OCI-LY7 (cell line): ENCODE measurements at regions not wholly inside any gene's neighbourhood (a gene's known extent, or its start where the extent isn't known, plus 50 kb on each side); places are given as distances from the start of the nearest gene placed in this dataset.

Experiments used
- BruUV-seq: library from RNA; stranded (reverse); fragments of 400-500 nt; replicated peaks from 2 replicates; lab custom pipeline; 2021; lab: Mats Ljungman, UMichigan
- CTCF ChIA-PET: fragments of 300-600 bp; sonication (Branson Sonifier 250); formaldehyde crosslinking; loops from one replicate; lab custom pipeline; 2022; ENCODE audit warnings: antibody characterized with exemption; ENCODE audit not compliant: unreplicated experiment; lab: Charles Lee
- POLR2A ChIA-PET: fragments of 300-600 bp; sonication (Branson Sonifier 250); formaldehyde crosslinking; loops from one replicate; lab custom pipeline; 2022; ENCODE audit warnings: antibody characterized with exemption; lab: Charles Lee
- DNase-seq: peaks from one replicate; pipeline ENCODE4 v3.0.0-alpha.2; 2015; ENCODE audit warnings: low spot score
- H2AFZ ChIP-seq: fragments of 200-600 bp; sonication (generic), shearing (Covaris generic); 2 replicates; pipeline ENCODE4 v1.6.1; 2014; ENCODE audit warnings: mild to moderate bottlenecking, antibody characterized with exemption, low read length, moderate library complexity
- H3K27ac ChIP-seq: fragments of 200-600 bp; sonication (generic); 2 replicates; pipeline ENCODE4 v1.5.1; 2014; ENCODE audit warnings: mixed run types, low read depth, mild to moderate bottlenecking, moderate library complexity, low read length, inconsistent platforms; ENCODE audit not compliant: poor library complexity, severe bottlenecking
- H3K36me3 ChIP-seq: fragments of 200-600 bp; sonication (generic); 2 replicates; pipeline ENCODE4 v1.6.1; 2014; ENCODE audit warnings: mild to moderate bottlenecking, antibody characterized with exemption, low read length, moderate library complexity, mixed read lengths; ENCODE audit not compliant: insufficient read depth
- H3K4me1 ChIP-seq: fragments of 200-600 bp; sonication (generic); 2 replicates; pipeline ENCODE4 v1.5.1; 2014; ENCODE audit warnings: mild to moderate bottlenecking, low read length; ENCODE audit not compliant: insufficient read depth, poor library complexity, severe bottlenecking
- H3K4me2 ChIP-seq: fragments of 200-600 bp; sonication (generic); 2 replicates; pipeline ENCODE4 v1.6.1; 2014; ENCODE audit warnings: mild to moderate bottlenecking, low read length
- H3K4me3 ChIP-seq: fragments of 200-600 bp; sonication (generic); 2 replicates; pipeline ENCODE4 v1.5.1; 2014; ENCODE audit warnings: mild to moderate bottlenecking, low read depth, low read length; ENCODE audit not compliant: poor library complexity, severe bottlenecking
- H3K79me2 ChIP-seq: fragments of 200-600 bp; sonication (generic); 2 replicates; pipeline ENCODE4 v1.6.1; 2016; ENCODE audit warnings: low read depth, mild to moderate bottlenecking, low read length, moderate library complexity, mixed read lengths; ENCODE audit not compliant: insufficient read depth
- H3K9me2 ChIP-seq: fragments of 200-600 bp; sonication (generic); 2 replicates; pipeline ENCODE4 v1.6.1; 2016; ENCODE audit warnings: mild to moderate bottlenecking, low read length, mixed read lengths; ENCODE audit not compliant: insufficient read depth
- H3K9me3 ChIP-seq: fragments of 200-600 bp; sonication (generic); 2 replicates; pipeline ENCODE4 v1.6.1; 2014; ENCODE audit warnings: mild to moderate bottlenecking, mixed run types, low read length, mixed read lengths
- H4K20me1 ChIP-seq: fragments of 200-600 bp; sonication (generic); 2 replicates; pipeline ENCODE4 v1.6.1; 2014; ENCODE audit warnings: mild to moderate bottlenecking, antibody characterized with exemption, low read length, moderate library complexity, mixed read lengths; ENCODE audit not compliant: insufficient read depth
- EZH2phosphoT487 ChIP-seq: fragments of 200-600 bp; sonication (generic); IDR thresholded peaks from 2 replicates; pipeline ENCODE4 v1.6.1; 2018; ENCODE audit warnings: low read depth, borderline replicate concordance, mild to moderate bottlenecking, mixed run types, antibody characterized with exemption, low read length, moderate library complexity, mixed read lengths
- intact Hi-C: fragments of 100-400 bp; cut with micrococcal nuclease; formaldehyde crosslinking; loops from one replicate; pipeline ENCODE4 v1.10.0; 2022; ENCODE audit not compliant: unreplicated experiment
- TF ChIP-seq, protein P1 (sequence below): fragments of 200-600 bp; sonication (generic); conservative IDR thresholded peaks from 2 replicates; pipeline ENCODE4 v1.5.1; 2014; ENCODE audit warnings: mild to moderate bottlenecking, antibody characterized with exemption, low read length, moderate library complexity, mixed read lengths

DNA sequence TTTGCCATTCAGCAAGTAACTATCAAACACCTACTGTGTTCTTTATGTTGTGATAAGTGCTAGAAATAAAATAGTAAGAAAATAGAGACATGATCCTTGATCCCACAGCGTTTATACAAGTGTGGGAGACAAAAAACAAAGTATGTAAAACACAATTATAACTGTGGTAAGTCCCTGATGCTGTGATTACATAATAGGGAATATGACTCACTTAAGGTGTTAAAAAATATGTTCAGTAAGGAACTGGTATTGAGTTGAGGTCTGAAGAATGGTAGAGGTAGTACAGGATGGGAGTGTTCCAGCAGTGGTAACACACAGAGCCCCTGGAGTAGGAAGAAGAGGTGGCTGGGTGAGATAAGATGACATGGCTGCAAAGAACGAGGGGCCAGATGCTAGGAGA is 132.1 kb upstream of the TMC3 start:
- H3K9me3 ChIP-seq: no peaks in the 10 kb centered on the region
- BruUV-seq: no TSS peak
- no peaks in the 10 kb centered on the region for H4K20me1 ChIP-seq
- no peak for TF ChIP-seq EZH2phosphoT487
- TF ChIP-seq, protein P1, sequence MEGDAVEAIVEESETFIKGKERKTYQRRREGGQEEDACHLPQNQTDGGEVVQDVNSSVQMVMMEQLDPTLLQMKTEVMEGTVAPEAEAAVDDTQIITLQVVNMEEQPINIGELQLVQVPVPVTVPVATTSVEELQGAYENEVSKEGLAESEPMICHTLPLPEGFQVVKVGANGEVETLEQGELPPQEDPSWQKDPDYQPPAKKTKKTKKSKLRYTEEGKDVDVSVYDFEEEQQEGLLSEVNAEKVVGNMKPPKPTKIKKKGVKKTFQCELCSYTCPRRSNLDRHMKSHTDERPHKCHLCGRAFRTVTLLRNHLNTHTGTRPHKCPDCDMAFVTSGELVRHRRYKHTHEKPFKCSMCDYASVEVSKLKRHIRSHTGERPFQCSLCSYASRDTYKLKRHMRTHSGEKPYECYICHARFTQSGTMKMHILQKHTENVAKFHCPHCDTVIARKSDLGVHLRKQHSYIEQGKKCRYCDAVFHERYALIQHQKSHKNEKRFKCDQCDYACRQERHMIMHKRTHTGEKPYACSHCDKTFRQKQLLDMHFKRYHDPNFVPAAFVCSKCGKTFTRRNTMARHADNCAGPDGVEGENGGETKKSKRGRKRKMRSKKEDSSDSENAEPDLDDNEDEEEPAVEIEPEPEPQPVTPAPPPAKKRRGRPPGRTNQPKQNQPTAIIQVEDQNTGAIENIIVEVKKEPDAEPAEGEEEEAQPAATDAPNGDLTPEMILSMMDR: no peak
- CTCF ChIA-PET: no interaction called here
- no peak overlapping the region for H2AFZ ChIP-seq
- no peaks in the 10 kb centered on the region for H3K4me1 ChIP-seq
- H3K27ac ChIP-seq: no peak overlapping the region
- POLR2A ChIA-PET: no interaction called here
- DNase-seq: no peak
- no peak overlapping the region for H3K4me3 ChIP-seq
- intact Hi-C loops: no loop called here
- H3K36me3 ChIP-seq: no peaks in the 10 kb centered on the region
- H3K4me2 ChIP-seq: no peak overlapping the region
- no peaks in the 10 kb centered on the region for H3K79me2 ChIP-seq
- no peaks in the 10 kb centered on the region for H3K9me2 ChIP-seq

DNA sequence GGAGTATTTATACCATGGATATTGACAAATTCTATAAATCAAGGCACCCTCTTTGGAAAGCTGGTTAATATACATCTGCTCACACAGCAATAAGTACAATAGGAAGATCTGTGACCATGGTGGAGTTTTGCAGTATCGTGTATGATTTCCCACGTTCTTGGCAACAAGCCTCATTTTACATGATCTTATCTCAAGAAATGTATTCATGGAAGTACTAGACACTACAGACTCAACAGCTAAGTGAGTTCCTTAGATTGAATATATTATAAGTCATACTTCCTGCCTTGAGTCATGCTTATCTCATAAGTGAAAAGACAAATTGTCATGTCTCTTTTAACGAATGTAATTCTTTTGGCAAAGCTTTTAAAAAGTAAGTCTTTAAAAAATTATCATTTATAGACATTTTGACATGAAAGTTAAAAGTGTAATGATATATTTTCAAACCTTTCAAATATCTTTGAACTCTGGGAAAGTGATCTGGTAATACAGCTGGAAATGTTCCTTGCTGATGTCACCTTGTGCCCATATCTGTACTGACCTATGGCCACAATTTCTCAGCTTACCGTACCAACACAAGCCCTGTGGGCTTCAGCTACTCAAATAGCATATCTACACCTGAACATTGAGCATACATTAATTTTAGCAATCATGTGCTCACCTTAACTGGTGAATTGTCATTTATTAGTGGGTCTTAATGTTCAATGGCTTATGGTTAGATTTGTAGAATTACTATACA is 130.3 kb upstream of the TMC3 start:
- H4K20me1 ChIP-seq: no peaks in the 10 kb centered on the region
- no peak overlapping the region for H3K27ac ChIP-seq
- POLR2A ChIA-PET: interaction anchor here (0.6 to 1.3 kb wide), 3 partner anchors 9 to 123 kb away, joined by 3 to 8 read pairs (median 3); no protein-coding TSS in a partner anchor
- no peaks in the 10 kb centered on the region for H3K9me2 ChIP-seq
- CTCF ChIA-PET: no interaction called here
- TF ChIP-seq, protein P1: no peak
- no peak for TF ChIP-seq EZH2phosphoT487
- no peak overlapping the region for H3K4me2 ChIP-seq
- no peak overlapping the region for H2AFZ ChIP-seq
- BruUV-seq: no TSS peak
- no peaks in the 10 kb centered on the region for H3K36me3 ChIP-seq
- no peaks in the 10 kb centered on the region for H3K4me1 ChIP-seq
- H3K4me3 ChIP-seq: no peak overlapping the region
- no peaks in the 10 kb centered on the region for H3K9me3 ChIP-seq
- no peaks in the 10 kb centered on the region for H3K79me2 ChIP-seq
- no peak for DNase-seq
- intact Hi-C loops: no loop called here

DNA sequence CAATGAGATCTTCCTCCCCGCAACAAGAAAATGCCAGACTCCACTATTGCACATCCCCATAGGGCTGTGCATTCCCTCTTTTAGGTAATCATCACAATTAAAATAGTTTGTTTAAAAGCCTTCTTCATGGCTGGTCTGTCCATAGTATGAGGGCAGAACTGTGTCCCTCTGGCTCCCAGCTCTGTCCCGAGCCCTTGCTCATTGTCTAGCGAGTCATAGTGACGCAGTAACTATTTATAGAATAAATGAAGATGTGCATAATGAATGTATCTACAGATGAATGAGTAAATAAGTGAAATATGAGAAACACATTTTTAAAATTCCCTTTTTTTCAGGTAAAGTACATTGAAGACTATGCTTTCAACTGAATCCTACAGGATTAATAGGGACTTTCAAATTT is 128.4 kb upstream of the TMC3 start:
- CTCF ChIA-PET: no interaction called here
- no TSS peak for BruUV-seq

More for the DNA sequence above, 128.4 kb upstream of the TMC3 start:
- no peak for TF ChIP-seq EZH2phosphoT487
- H3K9me3 ChIP-seq: no peaks in the 10 kb centered on the region
- no peaks in the 10 kb centered on the region for H3K79me2 ChIP-seq
- H4K20me1 ChIP-seq: no peaks in the 10 kb centered on the region
- POLR2A ChIA-PET: interaction anchor here (0.6 kb wide), 1 partner anchor 977 kb away, joined by 3 read pairs; no protein-coding TSS in a partner anchor
- H3K4me3 ChIP-seq: no peak overlapping the region
- intact Hi-C loops: no loop called here
- no peak overlapping the region for H3K27ac ChIP-seq
- H3K4me1 ChIP-seq: no peaks in the 10 kb centered on the region
- DNase-seq: no peak
- no peaks in the 10 kb centered on the region for H3K36me3 ChIP-seq
- H3K9me2 ChIP-seq: no peaks in the 10 kb centered on the region
- no peak overlapping the region for H3K4me2 ChIP-seq
- no peak overlapping the region for H2AFZ ChIP-seq
